Epithelial cell of prostate (primary cell): ENCODE measurements at regions not wholly inside any gene's neighbourhood (a gene's known extent, or its start where the extent isn't known, plus 50 kb on each side); places are given as distances from the start of the nearest gene placed in this dataset.

Experiments used
- DNase-seq: peaks from one replicate; pipeline ENCODE4 v3.0.0-alpha.2; 2011; ENCODE audit warnings: low read depth, low spot score
- H3K27ac ChIP-seq: fragments of 450-650 bp; 2 replicates; pipeline ENCODE4 v1.5.1; 2017; ENCODE audit warnings: mild to moderate bottlenecking

- no peak overlapping the region for H3K27ac ChIP-seq
- DNase-seq = no peak
Observed at GRCh38 chr11:86124251-86125233, 55.7 kb upstream of the PICALM start.

GRCh38 chr11:86122773-86123172 lies 53.9 kb upstream of the PICALM start:
- DNase-seq = no peak
- H3K27ac ChIP-seq = no peak overlapping the region

- no peak overlapping the region for H3K27ac ChIP-seq
- DNase-seq = no peak
Observed at GRCh38 chr11:86120807-86121206, 51.9 kb upstream of the PICALM start.

- H3K27ac ChIP-seq = no peak overlapping the region
- DNase-seq = no peak
Observed at GRCh38 chr11:86119906-86120305, 51.0 kb upstream of the PICALM start.

GRCh38 chr11:86119077-86119476 lies 50.2 kb upstream of the PICALM start:
- DNase-seq = no peak
- no peak overlapping the region for H3K27ac ChIP-seq
